ENCODE measurements at regions not wholly inside any gene's neighbourhood (a gene's known extent, or its start where the extent isn't known, plus 50 kb on each side); places are given as distances from the start of the nearest gene placed in this dataset.

GRCh38 chr5:5078009-5078897 lies 61.9 kb upstream of the ADAMTS16 start:
- Mint-ChIP-seq H3K27ac (no peak overlapping the region), H3K4me1 (no peaks in the 10 kb centered on the region), H3K27me3 (no peaks in the 10 kb centered on the region), H3K36me3 (ENCODE audit: low read depth) (no peaks in the 10 kb centered on the region), H3K9me3 (no peaks in the 10 kb centered on the region), H3K4me3 (no peak overlapping the region)
- ChIA-PET POLR2A (no interaction called here), CTCF (no interaction called here)
- no peak for DNase-seq

GRCh38 chr5:5079876-5080275 lies 60.3 kb upstream of the ADAMTS16 start:
- Mint-ChIP-seq H3K4me3 (no peak overlapping the region), H3K36me3 (ENCODE audit: low read depth) (no peaks in the 10 kb centered on the region), H3K4me1 (no peaks in the 10 kb centered on the region), H3K27me3 (no peaks in the 10 kb centered on the region), H3K9me3 (no peaks in the 10 kb centered on the region), H3K27ac (no peak overlapping the region)
- DNase-seq, result no peak
- POLR2A ChIA-PET, result no interaction called here
- CTCF ChIA-PET, result no interaction called here

GRCh38 chr5:5080790-5081189 lies 59.3 kb upstream of the ADAMTS16 start:
- H3K9me3 Mint-ChIP-seq, result no peaks in the 10 kb centered on the region

GRCh38 chr5:5085381-5085780 lies 54.7 kb upstream of the ADAMTS16 start:
- ChIA-PET CTCF (no interaction called here), POLR2A (no interaction called here)
- H3K27ac Mint-ChIP-seq, result no peak overlapping the region
- H3K4me1 Mint-ChIP-seq, result no peaks in the 10 kb centered on the region
- no peaks in the 10 kb centered on the region for H3K36me3 Mint-ChIP-seq (ENCODE audit: low read depth)
- H3K9me3 Mint-ChIP-seq, result no peaks in the 10 kb centered on the region
- no peak overlapping the region for H3K4me3 Mint-ChIP-seq
- no peaks in the 10 kb centered on the region for H3K27me3 Mint-ChIP-seq
- no peak for DNase-seq

More at GRCh38 chr5:5080790-5081189, 59.3 kb upstream of the ADAMTS16 start:
- CTCF ChIA-PET, result no interaction called here
- H3K4me1 Mint-ChIP-seq, result no peaks in the 10 kb centered on the region
- no peaks in the 10 kb centered on the region for H3K36me3 Mint-ChIP-seq (ENCODE audit: low read depth)
- H3K27me3 Mint-ChIP-seq, result no peaks in the 10 kb centered on the region
- no peak overlapping the region for H3K4me3 Mint-ChIP-seq
- H3K27ac Mint-ChIP-seq, result no peak overlapping the region
- POLR2A ChIA-PET, result no interaction called here
- no peak for DNase-seq

GRCh38 chr5:5089895-5090649 lies 50.1 kb upstream of the ADAMTS16 start:
- CTCF ChIA-PET, result no interaction called here
- no peak for DNase-seq
- Mint-ChIP-seq H3K27ac (no peak overlapping the region), H3K4me1 (no peaks in the 10 kb centered on the region), H3K9me3 (no peaks in the 10 kb centered on the region), H3K27me3 (no peaks in the 10 kb centered on the region), H3K4me3 (no peak overlapping the region), H3K36me3 (ENCODE audit: low read depth) (no peaks in the 10 kb centered on the region)
- POLR2A ChIA-PET, result no interaction called here

All from activated CD4-positive, alpha-beta memory T cell treated with anti-CD3 and anti-CD28 coated beads, Interleukin-2, amount 10 ng/mL, durations not matched to agents 7 days and 5 days (primary cell).